Activated CD4-positive, alpha-beta T cell treated with anti-CD3 and anti-CD28 coated beads for 36 hours (primary cell): ENCODE measurements at regions not wholly inside any gene's neighbourhood (a gene's known extent, or its start where the extent isn't known, plus 50 kb on each side); places are given as distances from the start of the nearest gene placed in this dataset.
"Not testable (repeated sequence)": the region's sequence is repeated elsewhere in the genome, so short reads cannot be mapped to it uniquely, and the experiment has no call there.

Source experiments
- ATAC-seq: fragments of 200-7000 bp; cut with Tn5 transposase; one replicate; pipeline ENCODE4 v1.10.0; 2021; ENCODE audit warnings: mild to moderate bottlenecking, moderate library complexity
- CTCF ChIA-PET: fragments of 350-600 bp; sonication (Branson Sonifier 250); formaldehyde crosslinking; loops from one replicate; lab custom pipeline; 2021; ENCODE audit warnings: antibody characterized with exemption; lab: Charles Lee
- POLR2A ChIA-PET: fragments of 350-600 bp; sonication (Branson Sonifier 250); formaldehyde crosslinking; loops from one replicate; lab custom pipeline; 2021; ENCODE audit warnings: antibody characterized with exemption, inconsistent platforms; lab: Charles Lee
- DNase-seq: peaks from one replicate; pipeline ENCODE4 v3.0.0-alpha.2; 2020
- H3K27ac Mint-ChIP-seq: one replicate; pipeline ENCODE4 v1.8.0; 2021; ENCODE audit warnings: mixed read lengths
- H3K27me3 Mint-ChIP-seq: one replicate; pipeline ENCODE4 v1.8.0; 2021; ENCODE audit warnings: mixed read lengths
- H3K36me3 Mint-ChIP-seq: one replicate; pipeline ENCODE4 v1.8.0; 2021; ENCODE audit warnings: low read depth, mixed read lengths
- H3K4me1 Mint-ChIP-seq: one replicate; pipeline ENCODE4 v1.8.0; 2021; ENCODE audit warnings: mixed read lengths
- H3K4me3 Mint-ChIP-seq: one replicate; pipeline ENCODE4 v1.8.0; 2021; ENCODE audit warnings: mild to moderate bottlenecking, moderate library complexity, mixed read lengths
- H3K9me3 Mint-ChIP-seq: one replicate; pipeline ENCODE4 v1.8.0; 2021; ENCODE audit warnings: low read depth, mixed read lengths
- intact Hi-C, 2 experiments: fragments of 100-400 bp; cut with DNase I in 1 of 2; cut with micrococcal nuclease in 1 of 2; formaldehyde crosslinking; loops; one replicate each; pipeline versions ENCODE4 v1.14.2 to v1.15.1; 2022 to 2024; cut with DNase I, micrococcal nuclease

DNA sequence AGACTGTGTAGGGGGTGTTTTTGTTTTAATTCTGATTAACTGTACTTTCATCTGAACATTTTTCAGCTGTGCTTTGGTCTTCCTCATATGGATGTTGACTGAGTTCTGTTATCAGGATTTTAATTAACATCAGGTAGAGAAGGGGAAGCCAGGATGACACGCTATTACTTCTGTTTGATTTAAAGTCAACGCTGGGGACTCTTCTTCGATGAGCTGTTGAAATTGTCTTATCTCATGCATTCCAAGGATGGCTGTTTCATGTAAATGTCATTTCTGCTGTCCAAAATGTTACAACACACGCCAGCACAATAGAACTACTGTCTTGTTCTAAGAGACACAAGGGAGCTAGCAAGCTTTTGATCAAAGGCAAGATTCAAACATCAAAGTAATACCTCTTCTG, 263.3 kb upstream of the CDH5 start:
- DNase-seq (no peak), ATAC-seq (no peak)
- intact Hi-C loops = no loop called here
- no peak overlapping the region for H3K4me3 Mint-ChIP-seq
- no peaks in the 10 kb centered on the region for H3K9me3 Mint-ChIP-seq
- POLR2A ChIA-PET = no interaction called here
- peaks cover 9% of the 10 kb centered on the region for H3K27me3 Mint-ChIP-seq
- H3K36me3 Mint-ChIP-seq = no peaks in the 10 kb centered on the region
- H3K27ac Mint-ChIP-seq = no peak overlapping the region
- no peaks in the 10 kb centered on the region for H3K4me1 Mint-ChIP-seq
- CTCF ChIA-PET = no interaction called here

DNA sequence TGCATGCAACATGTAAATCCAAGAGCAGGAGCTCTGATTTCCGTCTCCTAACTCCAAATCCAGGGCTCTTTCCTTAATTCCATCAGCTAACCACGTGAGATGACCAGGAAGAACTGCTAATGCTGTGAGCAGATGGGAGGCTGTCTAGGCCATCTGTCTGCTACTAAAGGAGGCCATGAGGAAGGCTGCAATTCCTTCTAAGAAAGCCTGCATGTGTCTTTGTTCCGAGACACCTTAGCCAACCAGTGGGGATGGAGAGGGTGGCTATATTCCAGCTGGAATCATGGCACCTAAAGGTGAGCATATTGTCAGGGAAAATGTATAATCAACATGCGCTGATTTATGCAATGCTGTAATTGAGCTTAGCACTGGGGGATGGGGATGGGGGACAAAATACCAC, 267.2 kb upstream of the CDH5 start:
- ATAC-seq (no peak), DNase-seq (no peak)
- no peak overlapping the region for H3K27ac Mint-ChIP-seq
- CTCF ChIA-PET = interaction anchor here (0.6 kb wide), 1 partner anchor 108 kb away, joined by 4 read pairs; no protein-coding TSS in a partner anchor
- H3K36me3 Mint-ChIP-seq = no peaks in the 10 kb centered on the region
- H3K4me1 Mint-ChIP-seq = no peaks in the 10 kb centered on the region
- no peaks in the 10 kb centered on the region for H3K9me3 Mint-ChIP-seq
- intact Hi-C loops = no loop called here
- peaks cover 4% of the 10 kb centered on the region for H3K27me3 Mint-ChIP-seq
- H3K4me3 Mint-ChIP-seq = no peak overlapping the region
- POLR2A ChIA-PET = no interaction called here

DNA sequence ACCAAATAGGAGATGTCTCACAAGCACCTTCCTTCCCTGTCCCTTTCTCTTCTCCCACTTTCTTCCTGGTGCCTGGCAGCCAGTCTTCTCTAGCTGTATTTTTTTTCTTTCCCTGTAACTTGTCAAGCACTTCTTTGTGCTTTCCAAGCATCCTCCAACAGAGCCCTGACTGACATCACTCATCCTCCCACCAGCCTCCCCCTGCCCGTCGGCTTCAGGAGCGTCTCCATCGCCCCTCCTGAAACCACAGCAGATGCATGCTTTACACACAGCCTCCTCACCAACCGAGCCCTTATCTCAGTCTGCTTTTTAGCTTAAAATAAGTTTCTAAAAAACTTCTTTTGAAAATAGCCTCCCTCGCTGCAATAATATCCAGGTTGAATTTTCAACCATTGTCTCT, 268.7 kb upstream of the CDH5 start:
- no peaks in the 10 kb centered on the region for H3K4me1 Mint-ChIP-seq

DNA sequence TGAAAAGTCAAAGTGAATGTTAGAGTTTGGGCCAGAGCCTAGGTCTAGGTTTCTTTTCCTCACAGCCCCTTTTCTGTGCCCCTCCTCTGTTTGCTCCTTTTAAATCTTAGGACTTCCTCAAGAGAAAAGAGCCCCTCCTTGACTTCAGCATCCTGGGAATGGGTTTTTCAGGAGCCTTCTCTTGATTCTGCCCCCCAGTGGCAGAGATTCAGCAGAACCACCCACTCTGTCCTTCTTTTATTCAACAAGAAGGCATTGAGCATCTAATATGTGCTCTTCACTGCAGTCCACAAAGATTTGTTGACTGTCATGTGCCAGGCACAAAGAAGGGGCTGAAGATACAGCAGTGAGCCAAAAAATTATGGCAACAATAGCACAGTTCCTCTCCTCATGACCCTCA, 270.8 kb upstream of the CDH5 start:
- Mint-ChIP-seq H3K36me3 (no peaks in the 10 kb centered on the region), H3K4me3 (no peak overlapping the region), H3K27me3 (peaks cover 3% of the 10 kb centered on the region), H3K4me1 (no peaks in the 10 kb centered on the region), H3K27ac (no peak overlapping the region), H3K9me3 (no peaks in the 10 kb centered on the region)
- DNase-seq (no peak), ATAC-seq (no peak)
- intact Hi-C loops = no loop called here
- POLR2A ChIA-PET = no interaction called here
- CTCF ChIA-PET = no interaction called here

More for the DNA sequence above, 268.7 kb upstream of the CDH5 start:
- H3K27ac Mint-ChIP-seq = no peak overlapping the region
- ChIA-PET POLR2A (interaction anchor here (0.7 kb wide), 1 partner anchor 373 kb away, joined by 3 read pairs; no protein-coding TSS in a partner anchor), CTCF (no interaction called here)
- H3K36me3 Mint-ChIP-seq = no peaks in the 10 kb centered on the region
- H3K27me3 Mint-ChIP-seq = peaks cover 4% of the 10 kb centered on the region
- H3K9me3 Mint-ChIP-seq = no peaks in the 10 kb centered on the region
- ATAC-seq = no peak
- intact Hi-C loops = no loop called here
- H3K4me3 Mint-ChIP-seq = no peak overlapping the region
- DNase-seq = no peak

DNA sequence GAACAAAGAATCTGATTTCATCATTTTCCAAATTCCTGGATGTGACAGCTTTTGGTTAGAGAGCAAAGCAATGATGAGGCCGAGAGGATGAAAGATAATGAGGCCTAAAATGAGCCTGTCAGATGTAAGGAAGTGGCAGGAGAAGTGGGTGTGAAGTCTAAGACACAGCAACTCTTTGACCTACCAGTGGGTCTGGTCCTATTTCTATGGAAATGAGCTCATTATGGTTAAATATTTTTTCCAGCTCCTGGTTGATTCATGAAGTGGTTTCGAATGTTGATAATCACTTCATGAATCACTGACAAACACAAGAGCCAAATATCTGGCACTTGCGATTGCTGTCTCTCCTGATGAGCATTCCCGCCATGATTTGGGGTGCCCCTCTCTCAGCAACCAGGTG, 273.3 kb upstream of the CDH5 start:
- H3K9me3 Mint-ChIP-seq = no peaks in the 10 kb centered on the region
- H3K4me3 Mint-ChIP-seq = no peak overlapping the region
- intact Hi-C loops = no loop called here

DNA sequence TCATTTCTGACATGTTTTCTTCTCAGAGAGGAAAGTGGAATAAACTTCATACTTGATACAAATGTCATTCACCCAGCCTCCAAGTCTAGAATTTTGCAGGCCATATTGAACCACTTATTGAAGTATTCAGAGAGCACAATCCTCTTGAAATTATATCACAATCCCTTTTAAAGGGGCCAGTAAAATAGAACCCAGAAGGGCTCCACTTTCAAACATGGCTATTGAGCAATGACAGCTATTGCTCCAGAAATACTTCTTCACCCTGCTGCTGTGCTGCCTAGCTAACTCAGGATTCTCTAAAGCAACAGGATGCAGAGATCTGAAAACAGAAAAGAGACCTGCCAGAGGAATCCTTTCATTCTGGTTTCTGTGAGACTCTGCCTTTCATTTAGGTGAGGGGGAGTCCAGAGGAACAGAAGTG, 275.0 kb upstream of the CDH5 start:
- H3K4me1 Mint-ChIP-seq = no peaks in the 10 kb centered on the region
- no peaks in the 10 kb centered on the region for H3K9me3 Mint-ChIP-seq
- ChIA-PET POLR2A (no interaction called here), CTCF (no interaction called here)
- H3K27me3 Mint-ChIP-seq = peaks cover 2% of the 10 kb centered on the region
- H3K27ac Mint-ChIP-seq = no peak overlapping the region
- no peak overlapping the region for H3K4me3 Mint-ChIP-seq
- no peak for DNase-seq
- intact Hi-C loops = no loop called here
- H3K36me3 Mint-ChIP-seq = no peaks in the 10 kb centered on the region
- no peak for ATAC-seq

More for the DNA sequence above, 273.3 kb upstream of the CDH5 start:
- ATAC-seq (no peak), DNase-seq (no peak)
- peaks cover 2% of the 10 kb centered on the region for H3K27me3 Mint-ChIP-seq
- H3K4me1 Mint-ChIP-seq = no peaks in the 10 kb centered on the region
- ChIA-PET POLR2A (no interaction called here), CTCF (no interaction called here)
- H3K36me3 Mint-ChIP-seq = no peaks in the 10 kb centered on the region
- no peak overlapping the region for H3K27ac Mint-ChIP-seq

DNA sequence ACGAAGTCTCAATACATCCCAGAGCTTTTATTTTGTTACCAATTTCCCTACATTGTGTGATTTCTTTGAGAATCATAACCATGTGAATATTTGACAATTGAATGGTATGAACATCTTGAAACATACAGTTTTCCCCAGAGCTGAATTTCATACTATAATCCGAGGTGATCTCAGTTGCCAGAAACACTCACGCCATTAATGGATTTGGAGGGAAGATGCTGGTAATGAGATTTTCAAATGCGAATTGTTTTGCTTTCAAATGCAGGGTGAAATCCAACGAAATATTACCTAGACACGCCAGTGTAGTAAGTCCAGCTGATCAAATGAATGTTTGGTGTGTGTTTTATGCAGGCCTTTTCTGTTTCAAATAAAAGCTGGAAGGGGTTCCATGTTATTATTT, 277.8 kb upstream of the CDH5 start:
- intact Hi-C loops = loop anchor here in 1 of 2 experiments (10.0 kb wide), 1 partner anchor 56 kb away; no protein-coding TSS in a partner anchor
- H3K36me3 Mint-ChIP-seq = no peaks in the 10 kb centered on the region
- CTCF ChIA-PET = interaction anchor here (0.8 kb wide), 1 partner anchor 22 kb away, joined by 4 read pairs; no protein-coding TSS in a partner anchor
- DNase-seq = no peak
- no peaks in the 10 kb centered on the region for H3K4me1 Mint-ChIP-seq
- H3K4me3 Mint-ChIP-seq = no peak overlapping the region
- POLR2A ChIA-PET = no interaction called here
- ATAC-seq = no peak
- H3K9me3 Mint-ChIP-seq = no peaks in the 10 kb centered on the region
- H3K27me3 Mint-ChIP-seq = peaks cover 2% of the 10 kb centered on the region
- no peak overlapping the region for H3K27ac Mint-ChIP-seq

DNA sequence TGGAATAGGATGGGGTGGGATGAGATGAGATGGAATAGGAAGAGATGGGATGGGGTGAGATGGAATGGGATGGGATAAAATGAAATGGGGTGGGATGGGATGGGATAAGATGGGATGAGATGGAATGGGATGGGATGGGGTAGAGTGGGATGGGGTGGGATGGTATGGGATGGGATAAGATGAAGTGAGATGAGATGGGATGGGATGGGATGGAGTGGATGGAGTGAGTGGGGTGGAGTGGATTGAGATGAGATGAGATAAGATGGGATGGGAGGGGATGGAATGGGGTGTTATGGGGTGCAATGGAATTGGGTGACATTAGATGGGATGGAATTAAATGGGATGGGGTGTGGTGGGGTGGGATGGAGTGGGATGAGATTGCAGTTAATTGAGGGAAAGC, 279.2 kb upstream of the CDH5 start:
- intact Hi-C loops = loop anchor here in 1 of 2 experiments (10.0 kb wide), 1 partner anchor 57 kb away; no protein-coding TSS in a partner anchor
- H3K27me3 Mint-ChIP-seq = peaks cover 2% of the 10 kb centered on the region
- DNase-seq (no peak), ATAC-seq (no peak)
- no peak overlapping the region for H3K4me3 Mint-ChIP-seq
- ChIA-PET POLR2A (no interaction called here), CTCF (interaction anchor here (0.6 kb wide), 1 partner anchor 112 kb away, joined by 3 read pairs; no protein-coding TSS in a partner anchor)
- no peaks in the 10 kb centered on the region for H3K4me1 Mint-ChIP-seq
- no peaks in the 10 kb centered on the region for H3K36me3 Mint-ChIP-seq
- H3K27ac Mint-ChIP-seq = no peak overlapping the region
- H3K9me3 Mint-ChIP-seq = no peaks in the 10 kb centered on the region

DNA sequence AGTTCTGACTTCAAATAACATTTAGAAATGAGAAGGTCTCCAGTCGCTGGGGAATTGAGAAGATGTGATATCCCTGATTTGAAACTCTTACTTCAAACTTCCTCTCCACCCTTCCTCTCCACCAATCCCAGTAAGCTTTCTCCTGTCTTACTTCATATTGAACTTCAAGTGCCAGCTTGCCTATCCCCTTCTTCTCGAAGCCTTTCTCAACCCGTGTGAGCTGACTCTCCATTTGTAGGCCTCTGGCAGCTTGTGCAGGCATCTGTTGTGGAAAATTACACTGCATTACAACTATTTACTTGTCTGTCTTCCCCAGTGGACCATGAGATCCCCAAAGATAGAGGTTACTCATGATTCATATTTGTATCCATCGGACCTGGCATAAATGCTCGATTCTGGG, 280.8 kb upstream of the CDH5 start:
- DNase-seq = no peak
- intact Hi-C loops = loop anchor here in 1 of 2 experiments (10.0 kb wide), 1 partner anchor 59 kb away; no protein-coding TSS in a partner anchor
- Mint-ChIP-seq H3K27me3 (no peaks in the 10 kb centered on the region), H3K27ac (no peak overlapping the region), H3K4me1 (no peaks in the 10 kb centered on the region), H3K4me3 (no peak overlapping the region), H3K36me3 (no peaks in the 10 kb centered on the region), H3K9me3 (no peaks in the 10 kb centered on the region)
- ATAC-seq = no peak
- ChIA-PET POLR2A (no interaction called here), CTCF (no interaction called here)

DNA sequence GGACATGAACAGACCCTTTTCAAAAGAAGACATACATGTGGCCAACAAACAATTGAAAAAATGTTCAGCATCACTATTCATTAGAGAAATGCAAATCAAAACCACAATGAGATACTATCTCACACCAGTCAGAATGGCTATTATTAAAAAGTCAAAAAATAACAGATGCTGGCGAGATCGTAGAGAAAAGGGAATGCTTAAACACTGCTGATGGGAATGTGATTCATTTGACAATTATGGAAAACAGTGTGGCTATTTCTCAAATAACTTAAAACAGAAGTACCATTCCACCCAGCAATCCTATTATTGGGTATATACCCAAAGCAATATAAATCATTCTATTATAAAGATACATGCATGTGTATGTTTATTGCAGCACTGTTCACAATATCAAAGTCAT, 281.8 kb upstream of the CDH5 start:
- H3K9me3 Mint-ChIP-seq, ATAC-seq, DNase-seq, H3K4me3 Mint-ChIP-seq, H3K4me1 Mint-ChIP-seq, H3K27me3 Mint-ChIP-seq, CTCF ChIA-PET, POLR2A ChIA-PET, H3K36me3 Mint-ChIP-seq, H3K27ac Mint-ChIP-seq: not testable (repeated sequence)
- intact Hi-C loops = loop anchor here in 1 of 2 experiments (10.0 kb wide), 1 partner anchor 60 kb away; no protein-coding TSS in a partner anchor

DNA sequence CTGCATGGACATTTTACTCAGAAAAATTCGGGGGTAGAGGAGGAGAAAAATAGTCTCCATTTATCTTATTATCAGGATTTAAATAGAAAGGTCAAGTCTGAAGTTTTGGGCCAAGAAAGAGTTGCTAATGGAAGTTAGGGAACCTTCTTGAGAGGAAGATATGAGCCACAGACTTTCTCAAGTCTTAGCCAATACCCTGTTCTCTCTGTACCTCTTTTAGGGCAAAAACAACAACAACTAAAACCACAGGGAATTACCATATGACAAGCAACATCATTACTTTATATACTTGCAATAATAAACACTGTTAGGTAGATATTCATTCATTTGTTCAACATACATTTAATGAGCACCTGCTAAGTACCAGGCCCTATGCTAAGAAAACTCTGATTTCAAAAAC, 282.2 kb upstream of the CDH5 start:
- no peaks in the 10 kb centered on the region for H3K27me3 Mint-ChIP-seq

DNA sequence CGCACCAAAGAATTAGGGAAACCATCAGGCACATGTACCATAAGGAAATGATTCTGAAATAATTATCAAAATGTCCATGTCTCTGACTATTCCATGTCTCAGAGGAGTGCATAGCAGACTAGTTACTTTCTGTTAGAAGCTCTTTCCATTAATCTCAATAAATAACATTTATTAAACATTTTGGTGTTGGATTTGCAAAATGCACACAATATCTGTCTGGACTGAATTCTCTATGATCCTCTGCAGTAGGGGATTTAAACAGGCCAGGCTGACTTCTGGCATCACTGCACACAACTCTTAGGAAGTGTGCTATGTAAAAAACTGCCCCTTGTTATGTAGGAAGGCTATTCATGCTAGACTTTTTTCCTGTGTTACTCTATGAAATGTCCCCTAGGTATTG, 283.3 kb upstream of the CDH5 start:
- H3K36me3 Mint-ChIP-seq = no peaks in the 10 kb centered on the region
- no peak overlapping the region for H3K27ac Mint-ChIP-seq
- no peak for ATAC-seq
- H3K4me3 Mint-ChIP-seq = no peak overlapping the region
- no peaks in the 10 kb centered on the region for H3K9me3 Mint-ChIP-seq
- intact Hi-C loops = loop anchor here in 1 of 2 experiments (10.0 kb wide), 1 partner anchor 62 kb away; no protein-coding TSS in a partner anchor
- no peak for DNase-seq
- H3K4me1 Mint-ChIP-seq = no peaks in the 10 kb centered on the region
- POLR2A ChIA-PET = no interaction called here
- CTCF ChIA-PET = no interaction called here
- peaks cover 10% of the 10 kb centered on the region for H3K27me3 Mint-ChIP-seq

More for the DNA sequence above, 282.2 kb upstream of the CDH5 start:
- ChIA-PET POLR2A (no interaction called here), CTCF (no interaction called here)
- no peak for DNase-seq
- Mint-ChIP-seq H3K36me3 (no peaks in the 10 kb centered on the region), H3K9me3 (no peaks in the 10 kb centered on the region), H3K27ac (no peak overlapping the region), H3K4me3 (no peak overlapping the region), H3K4me1 (no peaks in the 10 kb centered on the region)
- intact Hi-C loops = loop anchor here in 1 of 2 experiments (10.0 kb wide), 1 partner anchor 60 kb away; no protein-coding TSS in a partner anchor
- no peak for ATAC-seq
